Endothelial cell of umbilical vein (primary cell): ENCODE measurements at regions not wholly inside any gene's neighbourhood (a gene's known extent, or its start where the extent isn't known, plus 50 kb on each side); places are given as distances from the start of the nearest gene placed in this dataset.

Experiments used
- BruUV-seq: library from RNA; stranded (reverse); fragments of 400-500 nt; replicated peaks from 2 replicates; lab custom pipeline; 2021; lab: Mats Ljungman, UMichigan
- CTCF ChIA-PET: fragments of 300-600, 350-600 bp; sonication (Branson Sonifier 250); formaldehyde crosslinking; loops from one replicate; lab custom pipeline; 2021; ENCODE audit warnings: antibody characterized with exemption, inconsistent platforms; lab: Charles Lee
- POLR2A ChIA-PET: fragments of 300-600, 350-600 bp; sonication (Branson Sonifier 250); formaldehyde crosslinking; loops from one replicate; lab custom pipeline; 2021; ENCODE audit warnings: antibody characterized with exemption, inconsistent platforms; lab: Charles Lee
- DNase-seq: peaks from one replicate; pipeline ENCODE4 v3.0.0-alpha.2; 2011; ENCODE audit warnings: low read depth, low spot score
- FAIRE-seq: peaks from 2 replicates; lab custom pipeline; 2011; peaks lifted over from hg19 to GRCh38; lab: Jason Lieb, UNC
- H2AFZ ChIP-seq: 2 replicates; pipeline ENCODE4 v1.6.0; 2012; ENCODE audit warnings: low read depth, low read length, control low read depth, inconsistent platforms
- H3K27ac ChIP-seq: 2 replicates; pipeline ENCODE4 v1.5.1; 2011; ENCODE audit warnings: low read depth, mild to moderate bottlenecking, control low read depth, low read length, moderate library complexity; ENCODE audit not compliant: insufficient read depth
- H3K27me3 ChIP-seq, 2 experiments: 2 replicates each; pipeline versions ENCODE4 v1.6.0 to v1.6.1; 2011; ENCODE audit warnings: low read length in 2 of 2, mixed read lengths in 1 of 2; ENCODE audit not compliant: control insufficient read depth in 2 of 2, insufficient read depth in 2 of 2
- H3K36me3 ChIP-seq, 2 experiments: 2 replicates in 1 of 2; 3 replicates in 1 of 2; pipeline ENCODE4 v1.5.1; 2011; ENCODE audit warnings: low read length in 2 of 2, mild to moderate bottlenecking in 1 of 2, moderate library complexity in 1 of 2; ENCODE audit not compliant: control insufficient read depth in 2 of 2, insufficient read depth in 2 of 2; ENCODE audit errors: extremely low read depth in 1 of 2
- H3K4me1 ChIP-seq: 3 replicates; pipeline ENCODE4 v1.5.1; 2011; ENCODE audit warnings: mild to moderate bottlenecking, low read length; ENCODE audit not compliant: control insufficient read depth, insufficient read depth; ENCODE audit errors: extremely low read depth
- H3K4me2 ChIP-seq: 2 replicates; pipeline ENCODE4 v1.6.1; 2011; ENCODE audit warnings: low read length, control low read depth, mixed read lengths; ENCODE audit not compliant: insufficient read depth
- H3K4me3 ChIP-seq, 3 experiments: fragments of 200-600 bp in 1 of 3; sonication (generic), shearing (Covaris generic) in 1 of 3; replicated peaks in 1 of 3; 2 replicates each; pipeline ENCODE4 v1.5.1; 2011 to 2016; ENCODE audit warnings: control low read depth in 3 of 3, low read length in 3 of 3, mild to moderate bottlenecking in 2 of 3, inconsistent platforms in 1 of 3, low read depth in 1 of 3, moderate library complexity in 1 of 3; ENCODE audit not compliant: insufficient read depth in 1 of 3
- H3K79me2 ChIP-seq: 2 replicates; pipeline ENCODE4 v1.6.0; 2012; ENCODE audit warnings: low read length, inconsistent platforms; ENCODE audit not compliant: control insufficient read depth, insufficient read depth
- H3K9ac ChIP-seq: replicated peaks from 2 replicates; pipeline ENCODE3; 2011; ENCODE audit warnings: low read length, control low read depth; ENCODE audit not compliant: insufficient read depth; ENCODE audit errors: extremely low read depth
- H3K9me1 ChIP-seq: replicated peaks from 3 replicates; pipeline ENCODE4 v1.6.0; 2011; ENCODE audit warnings: mild to moderate bottlenecking, low read length; ENCODE audit not compliant: control insufficient read depth, insufficient read depth; ENCODE audit errors: extremely low read depth
- H3K9me3 ChIP-seq: replicated peaks from 2 replicates; pipeline ENCODE4 v1.5.1; 2012; ENCODE audit warnings: low read length, inconsistent platforms; ENCODE audit not compliant: control insufficient read depth, insufficient read depth
- H4K20me1 ChIP-seq: replicated peaks from 2 replicates; pipeline ENCODE3; 2011; ENCODE audit warnings: mild to moderate bottlenecking, low read length; ENCODE audit not compliant: control insufficient read depth, insufficient read depth; ENCODE audit errors: extremely low read depth
- EZH2 ChIP-seq: IDR thresholded peaks from 2 replicates; pipeline ENCODE4 v1.6.1; 2012; ENCODE audit warnings: borderline replicate concordance, low read depth, mild to moderate bottlenecking, moderate library complexity, low read length, inconsistent platforms; ENCODE audit not compliant: severe bottlenecking
- FOS ChIP-seq: IDR thresholded peaks from 2 replicates; pipeline ENCODE4 v1.6.1; 2011; ENCODE audit warnings: mild to moderate bottlenecking, low read length, moderate library complexity, borderline replicate concordance; ENCODE audit not compliant: insufficient read depth
- GATA2 ChIP-seq: IDR thresholded peaks from 2 replicates; pipeline ENCODE4 v1.7.0; 2011; ENCODE audit warnings: low read depth, mild to moderate bottlenecking, moderate library complexity, mixed read lengths, low read length; ENCODE audit not compliant: insufficient read length, insufficient read depth
- JUN ChIP-seq: IDR thresholded peaks from 2 replicates; pipeline ENCODE4 v1.6.1; 2011; ENCODE audit warnings: borderline replicate concordance, low read depth; ENCODE audit not compliant: insufficient read length, insufficient read depth
- MYC ChIP-seq: IDR thresholded peaks from one replicate; pipeline ENCODE4 v1.6.1; 2011; ENCODE audit warnings: mild to moderate bottlenecking, low read depth, low read length
- POLR2A ChIP-seq: IDR thresholded peaks from 2 replicates; pipeline ENCODE4 v1.6.1; 2012; ENCODE audit warnings: low read depth, mild to moderate bottlenecking, control low read depth, low read length
- POLR2AphosphoS5 ChIP-seq: IDR thresholded peaks from 2 replicates; pipeline ENCODE4 v1.6.1; 2012; ENCODE audit warnings: low read depth, mild to moderate bottlenecking, control low read depth, low read length, moderate library complexity; ENCODE audit not compliant: insufficient read depth
- dilution Hi-C: fragments of 300-500 bp; cut with MboI; formaldehyde crosslinking; loops from one replicate; pipeline ENCODE4 v1.15.0; 2019; ENCODE audit warnings: low sequenced_read_pairs; ENCODE audit not compliant: extremely low pct_ligation_motif_present
- intact Hi-C: fragments of 100-400 bp; cut with micrococcal nuclease; formaldehyde crosslinking; loops from one replicate; pipeline ENCODE4 v1.10.0; 2022
- TF ChIP-seq, protein P1 (sequence below), 2 donors: IDR thresholded peaks; 1 replicate in 1 of 2; 2 replicates in 1 of 2; pipeline ENCODE4 v1.5.1; 2011; ENCODE audit warnings: low read length in 2 of 2, mild to moderate bottlenecking in 2 of 2, moderate library complexity in 2 of 2, control low read depth in 1 of 2, inconsistent platforms in 1 of 2, low read depth in 1 of 2; ENCODE audit not compliant: insufficient read depth in 1 of 2; ENCODE audit errors: extremely low read depth in 1 of 2
- TF ChIP-seq, protein P2 (sequence below): IDR thresholded peaks from 2 replicates; pipeline ENCODE4 v1.6.1; 2011; ENCODE audit not compliant: insufficient read depth, insufficient read length

DNA sequence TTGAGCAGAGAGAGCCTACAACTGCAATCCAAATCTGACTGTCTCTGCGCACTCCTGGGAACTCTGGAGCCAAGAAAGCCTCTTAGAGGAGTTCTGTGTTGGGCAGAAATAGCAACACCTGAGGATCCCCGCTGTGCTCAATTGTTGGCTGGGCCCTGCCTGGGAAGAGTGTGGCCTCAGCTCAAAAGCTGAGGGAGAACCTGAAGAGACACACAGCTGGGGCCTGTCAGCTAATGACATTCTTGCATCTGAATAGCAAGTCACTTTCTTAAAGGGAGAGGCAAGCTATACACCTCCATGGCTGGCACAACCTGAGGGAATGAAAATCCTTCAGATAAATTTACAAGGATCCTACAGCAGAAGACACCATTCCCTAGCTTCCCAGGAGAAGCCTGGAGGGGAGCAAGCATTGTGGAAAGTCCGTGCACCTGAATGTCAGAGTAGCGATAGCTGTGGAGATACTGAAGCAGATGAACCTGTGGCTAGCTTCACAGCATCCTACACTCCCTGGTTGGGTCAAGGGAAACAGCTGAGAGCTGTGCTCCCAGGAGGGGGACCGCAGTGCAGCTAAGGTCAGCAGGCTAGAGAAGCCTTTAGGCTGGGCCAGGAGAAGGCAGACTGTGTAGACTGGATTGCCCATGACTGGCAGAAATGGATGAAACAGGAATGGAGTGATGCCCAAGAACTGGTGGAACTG lies 159.9 kb upstream of the PFN2 start:
- CTCF ChIA-PET: no interaction called here
- dilution Hi-C loops (no loop called here), intact Hi-C loops (no loop called here)
- no peak for FAIRE-seq
- no peak for TF ChIP-seq MYC
- no peak for TF ChIP-seq POLR2A
- TF ChIP-seq FOS: no peak
- TF ChIP-seq, protein P1, sequence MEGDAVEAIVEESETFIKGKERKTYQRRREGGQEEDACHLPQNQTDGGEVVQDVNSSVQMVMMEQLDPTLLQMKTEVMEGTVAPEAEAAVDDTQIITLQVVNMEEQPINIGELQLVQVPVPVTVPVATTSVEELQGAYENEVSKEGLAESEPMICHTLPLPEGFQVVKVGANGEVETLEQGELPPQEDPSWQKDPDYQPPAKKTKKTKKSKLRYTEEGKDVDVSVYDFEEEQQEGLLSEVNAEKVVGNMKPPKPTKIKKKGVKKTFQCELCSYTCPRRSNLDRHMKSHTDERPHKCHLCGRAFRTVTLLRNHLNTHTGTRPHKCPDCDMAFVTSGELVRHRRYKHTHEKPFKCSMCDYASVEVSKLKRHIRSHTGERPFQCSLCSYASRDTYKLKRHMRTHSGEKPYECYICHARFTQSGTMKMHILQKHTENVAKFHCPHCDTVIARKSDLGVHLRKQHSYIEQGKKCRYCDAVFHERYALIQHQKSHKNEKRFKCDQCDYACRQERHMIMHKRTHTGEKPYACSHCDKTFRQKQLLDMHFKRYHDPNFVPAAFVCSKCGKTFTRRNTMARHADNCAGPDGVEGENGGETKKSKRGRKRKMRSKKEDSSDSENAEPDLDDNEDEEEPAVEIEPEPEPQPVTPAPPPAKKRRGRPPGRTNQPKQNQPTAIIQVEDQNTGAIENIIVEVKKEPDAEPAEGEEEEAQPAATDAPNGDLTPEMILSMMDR (IDR thresholded peaks at IDR 0.05; ENCODE audit: extremely low read depth in 1 of 2, insufficient read depth in 1 of 2, low read depth in 1 of 2, low read length in 2 of 2): no peak
- TF ChIP-seq EZH2: no peak
- TF ChIP-seq, protein P2, sequence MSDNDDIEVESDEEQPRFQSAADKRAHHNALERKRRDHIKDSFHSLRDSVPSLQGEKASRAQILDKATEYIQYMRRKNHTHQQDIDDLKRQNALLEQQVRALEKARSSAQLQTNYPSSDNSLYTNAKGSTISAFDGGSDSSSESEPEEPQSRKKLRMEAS: no peak
- no peak for TF ChIP-seq GATA2
- TF ChIP-seq JUN: no peak
- no peak for TF ChIP-seq POLR2AphosphoS5
- Histone ChIP-seq H3K27ac (no peak overlapping the region), H3K4me3 (no peak overlapping the region), H3K4me2 (no peak overlapping the region), H2AFZ (no peak overlapping the region), H3K27me3 (peaks cover 2 to 6% of the 10 kb centered on the region in 2 experiments), H3K9ac (no peak overlapping the region), H3K79me2 (no peaks in the 10 kb centered on the region), H3K9me1 (no peaks in the 10 kb centered on the region), H3K36me3 (no peaks in the 10 kb centered on the region), H3K4me1 (no peaks in the 10 kb centered on the region), H3K9me3 (no peaks in the 10 kb centered on the region), H4K20me1 (no peaks in the 10 kb centered on the region)
- BruUV-seq: no TSS peak
- POLR2A ChIA-PET: no interaction called here
- no peak for DNase-seq
